OCI-LY3 (cell line): ENCODE measurements at regions not wholly inside any gene's neighbourhood (a gene's known extent, or its start where the extent isn't known, plus 50 kb on each side); places are given as distances from the start of the nearest gene placed in this dataset.

Experiments
- H2AFZ ChIP-seq: fragments of 200-600, 300-600 bp; shearing (Covaris generic); 2 replicates; pipeline ENCODE4 v1.6.0; 2014; ENCODE audit warnings: antibody characterized with exemption, low read depth, low read length
- H3K27ac ChIP-seq: fragments of 200-600, 300-600 bp; sonication (generic); 2 replicates; pipeline ENCODE4 v1.5.1; 2014; ENCODE audit warnings: mild to moderate bottlenecking, low read length, moderate library complexity, mixed read lengths
- H3K27me3 ChIP-seq: fragments of 200-600, 300-600 bp; sonication (generic); 2 replicates; pipeline ENCODE4 v1.6.1; 2014; ENCODE audit warnings: low read depth, low read length, mixed read lengths
- H3K36me3 ChIP-seq: fragments of 200-600, 300-600 bp; sonication (generic); replicated peaks from 2 replicates; pipeline ENCODE3; 2014; ENCODE audit warnings: low read depth, low read length, mixed read lengths
- H3K4me1 ChIP-seq: fragments of 300-600, 200-600 bp; sonication (generic); 2 replicates; pipeline ENCODE4 v1.6.1; 2014; ENCODE audit warnings: low read length, mixed read lengths
- H3K4me2 ChIP-seq: fragments of 200-600, 300-600 bp; sonication (generic); 2 replicates; pipeline ENCODE4 v1.6.1; 2014; ENCODE audit warnings: low read length, mixed read lengths
- H3K4me3 ChIP-seq: fragments of 300-600, 200-600 bp; sonication (generic); 2 replicates; pipeline ENCODE4 v1.5.1; 2014; ENCODE audit warnings: antibody characterized with exemption, mild to moderate bottlenecking, low read length, moderate library complexity
- H3K79me2 ChIP-seq: fragments of 300-600, 200-600 bp; shearing (Covaris generic); 2 replicates; pipeline ENCODE4 v1.6.1; 2014; ENCODE audit warnings: mild to moderate bottlenecking, low read length, mixed read lengths
- H3K9ac ChIP-seq: fragments of 300-600, 200-600 bp; shearing (Covaris generic); 2 replicates; pipeline ENCODE4 v1.6.0; 2014; ENCODE audit warnings: mild to moderate bottlenecking, low read length, moderate library complexity
- H3K9me3 ChIP-seq: fragments of 200-600, 300-600 bp; shearing (Covaris generic); 2 replicates; pipeline ENCODE4 v1.6.1; 2014; ENCODE audit warnings: low read length, mixed read lengths; ENCODE audit not compliant: insufficient read depth
- H4K20me1 ChIP-seq: fragments of 200-600, 300-600 bp; sonication (generic); 2 replicates; pipeline ENCODE4 v1.6.1; 2016; ENCODE audit warnings: low read length, mixed read lengths; ENCODE audit not compliant: insufficient read depth
- EZH2phosphoT487 ChIP-seq: fragments of 200-600 bp; shearing (Covaris generic); IDR thresholded peaks from 2 replicates; pipeline ENCODE4 v1.6.1; 2018; ENCODE audit warnings: antibody characterized with exemption, mixed run types, low read depth
- TF ChIP-seq, protein P1 (sequence below): fragments of 200-600, 300-600 bp; sonication (generic); IDR thresholded peaks from 2 replicates; pipeline ENCODE4 v1.5.1; 2014; ENCODE audit warnings: antibody characterized with exemption, low read length, low read depth

GRCh38 chr4:128698386-128698785 is 111.1 kb upstream of the JADE1 start:
- H3K4me3 ChIP-seq, result no peak overlapping the region
- H3K27ac ChIP-seq, result no peak overlapping the region
- H3K4me2 ChIP-seq, result no peak overlapping the region
- no peaks in the 10 kb centered on the region for H3K36me3 ChIP-seq
- peaks cover 6% of the 10 kb centered on the region for H3K4me1 ChIP-seq
- TF ChIP-seq EZH2phosphoT487, result no peak
- TF ChIP-seq, protein P1, sequence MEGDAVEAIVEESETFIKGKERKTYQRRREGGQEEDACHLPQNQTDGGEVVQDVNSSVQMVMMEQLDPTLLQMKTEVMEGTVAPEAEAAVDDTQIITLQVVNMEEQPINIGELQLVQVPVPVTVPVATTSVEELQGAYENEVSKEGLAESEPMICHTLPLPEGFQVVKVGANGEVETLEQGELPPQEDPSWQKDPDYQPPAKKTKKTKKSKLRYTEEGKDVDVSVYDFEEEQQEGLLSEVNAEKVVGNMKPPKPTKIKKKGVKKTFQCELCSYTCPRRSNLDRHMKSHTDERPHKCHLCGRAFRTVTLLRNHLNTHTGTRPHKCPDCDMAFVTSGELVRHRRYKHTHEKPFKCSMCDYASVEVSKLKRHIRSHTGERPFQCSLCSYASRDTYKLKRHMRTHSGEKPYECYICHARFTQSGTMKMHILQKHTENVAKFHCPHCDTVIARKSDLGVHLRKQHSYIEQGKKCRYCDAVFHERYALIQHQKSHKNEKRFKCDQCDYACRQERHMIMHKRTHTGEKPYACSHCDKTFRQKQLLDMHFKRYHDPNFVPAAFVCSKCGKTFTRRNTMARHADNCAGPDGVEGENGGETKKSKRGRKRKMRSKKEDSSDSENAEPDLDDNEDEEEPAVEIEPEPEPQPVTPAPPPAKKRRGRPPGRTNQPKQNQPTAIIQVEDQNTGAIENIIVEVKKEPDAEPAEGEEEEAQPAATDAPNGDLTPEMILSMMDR, result no peak
- no peaks in the 10 kb centered on the region for H3K9me3 ChIP-seq
- no peaks in the 10 kb centered on the region for H3K79me2 ChIP-seq
- H4K20me1 ChIP-seq, result no peaks in the 10 kb centered on the region
- no peak overlapping the region for H2AFZ ChIP-seq
- no peaks in the 10 kb centered on the region for H3K27me3 ChIP-seq
- H3K9ac ChIP-seq, result no peak overlapping the region

- TF ChIP-seq, protein P1, result no peak
- TF ChIP-seq EZH2phosphoT487, result no peak
Observed at GRCh38 chr4:128697323-128697722, 112.2 kb upstream of the JADE1 start.

DNA sequence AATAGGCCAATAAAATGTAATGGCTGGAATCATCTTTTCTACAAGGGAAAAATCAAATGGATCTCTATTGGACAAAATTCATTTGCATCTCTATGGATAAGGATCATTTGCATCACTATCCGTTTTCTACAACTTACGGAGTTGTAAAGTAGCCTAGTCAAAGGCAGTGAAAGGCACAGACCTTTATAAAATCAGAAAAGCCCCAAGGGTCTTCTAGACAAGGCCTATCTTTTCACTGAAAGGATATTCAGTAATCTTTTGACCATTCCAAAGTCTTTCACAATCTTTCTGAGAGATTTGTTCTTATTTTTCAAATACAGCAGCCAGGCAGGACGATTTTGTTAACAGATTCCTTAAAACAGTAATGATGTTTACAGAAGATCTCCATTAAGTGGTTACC is 119.5 kb upstream of the JADE1 start:
- H4K20me1 ChIP-seq, result no peaks in the 10 kb centered on the region
- no peak overlapping the region for H3K9ac ChIP-seq
- no peak overlapping the region for H2AFZ ChIP-seq
- no peaks in the 10 kb centered on the region for H3K79me2 ChIP-seq
- H3K4me3 ChIP-seq, result no peak overlapping the region
- H3K4me2 ChIP-seq, result no peak overlapping the region
- H3K27me3 ChIP-seq, result no peaks in the 10 kb centered on the region
- H3K36me3 ChIP-seq, result no peaks in the 10 kb centered on the region
- no peaks in the 10 kb centered on the region for H3K4me1 ChIP-seq
- no peaks in the 10 kb centered on the region for H3K9me3 ChIP-seq
- TF ChIP-seq EZH2phosphoT487, result no peak
- TF ChIP-seq, protein P1, result no peak
- no peak overlapping the region for H3K27ac ChIP-seq

More at GRCh38 chr4:128697323-128697722, 112.2 kb upstream of the JADE1 start:
- Histone ChIP-seq H3K4me1 (peaks cover 6% of the 10 kb centered on the region), H3K4me2 (no peak overlapping the region), H3K36me3 (no peaks in the 10 kb centered on the region), H3K27ac (no peak overlapping the region), H3K27me3 (no peaks in the 10 kb centered on the region), H3K9me3 (no peaks in the 10 kb centered on the region), H2AFZ (no peak overlapping the region), H3K4me3 (no peak overlapping the region), H4K20me1 (no peaks in the 10 kb centered on the region), H3K79me2 (no peaks in the 10 kb centered on the region), H3K9ac (no peak overlapping the region)

DNA sequence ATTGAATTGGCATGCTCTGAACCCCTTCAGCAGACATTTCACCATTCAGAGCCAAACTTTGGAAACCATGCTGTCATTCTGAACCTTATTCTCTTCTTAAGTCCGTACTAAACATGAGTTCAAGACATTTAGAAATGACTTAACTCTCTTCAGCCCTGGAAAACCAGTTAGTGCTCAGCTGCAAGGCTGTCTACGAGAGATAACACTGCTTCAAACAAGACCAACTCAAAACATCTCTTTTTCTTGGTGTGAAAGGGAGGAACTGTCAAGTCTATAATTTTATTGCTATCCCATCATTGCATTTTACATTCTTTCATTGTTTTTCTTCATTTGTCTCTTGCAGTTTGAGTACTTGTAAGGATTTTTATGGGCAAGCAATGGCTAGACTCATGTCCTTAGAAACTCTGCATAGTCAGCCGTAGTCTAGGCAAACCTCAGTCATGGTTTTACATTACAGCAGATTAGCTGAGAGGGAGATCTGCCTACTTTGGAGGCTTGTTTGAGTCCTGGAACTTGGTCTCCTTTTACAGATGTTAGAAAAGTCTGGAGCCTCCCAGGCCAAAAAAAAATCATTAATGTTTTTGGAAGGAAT is 120.6 kb upstream of the JADE1 start:
- H2AFZ ChIP-seq, result no peak overlapping the region
- no peaks in the 10 kb centered on the region for H3K36me3 ChIP-seq
- no peaks in the 10 kb centered on the region for H3K79me2 ChIP-seq
- no peaks in the 10 kb centered on the region for H4K20me1 ChIP-seq
- no peaks in the 10 kb centered on the region for H3K27me3 ChIP-seq
- H3K9me3 ChIP-seq, result no peaks in the 10 kb centered on the region
- TF ChIP-seq EZH2phosphoT487, result no peak
- TF ChIP-seq, protein P1, result no peak
- H3K4me2 ChIP-seq, result no peak overlapping the region
- no peak overlapping the region for H3K27ac ChIP-seq
- no peak overlapping the region for H3K9ac ChIP-seq
- no peak overlapping the region for H3K4me3 ChIP-seq
- H3K4me1 ChIP-seq, result peaks cover 2% of the 10 kb centered on the region
